ENCODE measurements at regions not wholly inside any gene's neighbourhood (a gene's known extent, or its start where the extent isn't known, plus 50 kb on each side); places are given as distances from the start of the nearest gene placed in this dataset.

- H2AFZ ChIP-seq (ENCODE audit: low read length): no peak overlapping the region
- intact Hi-C loops (cut with micrococcal nuclease; ENCODE audit: unreplicated experiment): no loop called here
- no peaks in the 10 kb centered on the region for H3K9me3 ChIP-seq (ENCODE audit: low read length)
- 41% methylated on average over 3 of the region's 3 CpGs for WGBS (ENCODE audit: low lambda C conversion rate)
- no peaks in the 10 kb centered on the region for H3K4me1 ChIP-seq (ENCODE audit: insufficient read depth, low read length)
- H4K20me1 ChIP-seq (ENCODE audit: insufficient read depth, low read length): no peaks in the 10 kb centered on the region
- CTCF ChIA-PET (ENCODE audit: low intra/inter-chr PET ratio, low total read pairs): no interaction called here
- no peak overlapping the region for H3K4me3 ChIP-seq (replicated peaks in 1 of 3; ENCODE audit: insufficient read depth in 1 of 3, low read depth in 2 of 3, low read length in 3 of 3)
- H3K9ac ChIP-seq (ENCODE audit: insufficient read depth, low read depth, low read length): no peak overlapping the region
- DNase-seq (ENCODE audit: low spot score) (no peak), ATAC-seq (no peak), FAIRE-seq (no peak)
- H3K79me2 ChIP-seq (ENCODE audit: insufficient read depth, low read length): no peaks in the 10 kb centered on the region
- POLR2A ChIA-PET: no interaction called here
- H3K4me2 ChIP-seq (ENCODE audit: low read depth, low read length): no peak overlapping the region
- H3K27ac ChIP-seq (ENCODE audit: extremely low read length, insufficient read depth, low read length): no peak overlapping the region
- H3K27me3 ChIP-seq (ENCODE audit: control insufficient read depth in 1 of 2, insufficient read depth in 2 of 2, low read length in 2 of 2): no peaks in the 10 kb centered on the region
- H3K36me3 ChIP-seq (replicated peaks in 1 of 2; ENCODE audit: control insufficient read depth in 1 of 2, insufficient read depth in 2 of 2, low read length in 2 of 2): no peaks in the 10 kb centered on the region
- BruUV-seq (replicated peaks): no TSS peak
- in situ Hi-C loops (cut with HindIII; ENCODE audit: extremely low pct_ligation_motif_present, low pct_unique_long_range_greater_than_20kb): no loop called here
- TF ChIP-seq, protein P1, sequence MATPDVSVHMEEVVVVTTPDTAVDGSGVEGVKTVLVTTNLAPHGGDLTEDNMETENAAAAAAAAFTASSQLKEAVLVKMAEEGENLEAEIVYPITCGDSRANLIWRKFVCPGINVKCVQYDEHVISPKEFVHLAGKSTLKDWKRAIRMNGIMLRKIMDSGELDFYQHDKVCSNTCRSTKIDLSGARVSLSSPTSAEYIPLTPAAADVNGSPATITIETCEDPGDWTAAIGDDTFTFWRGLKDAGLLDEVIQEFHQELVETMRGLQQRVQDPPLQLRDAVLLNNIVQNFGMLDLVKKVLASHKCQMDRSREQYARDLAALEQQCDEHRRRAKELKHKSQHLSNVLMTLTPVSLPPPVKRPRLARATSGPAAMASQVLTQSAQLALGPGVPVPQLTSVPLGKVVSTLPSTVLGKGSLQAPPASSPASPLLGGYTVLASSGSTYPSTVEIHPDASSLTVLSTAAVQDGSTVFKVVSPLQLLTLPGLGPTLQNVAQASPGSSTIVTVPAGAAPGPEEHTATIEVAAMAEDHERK (CRISPR knock-in tag; IDR thresholded peaks at IDR 0.05; ENCODE audit: low read depth): no peak
- TF ChIP-seq MIER3 (CRISPR knock-in tag; IDR thresholded peaks at IDR 0.05; ENCODE audit: borderline replicate concordance) (no peak), ZNF672 (CRISPR knock-in tag; IDR thresholded peaks at IDR 0.05) (no peak), ZFP36 (IDR thresholded peaks at IDR 0.05; ENCODE audit: borderline replicate concordance, low read depth, low read length, partially characterized antibody) (no peak), SIX4 (CRISPR knock-in tag; IDR thresholded peaks at IDR 0.05) (no peak), KDM1A (CRISPR knock-in tag; IDR thresholded peaks at IDR 0.05) (no peak), SP1 (IDR thresholded peaks at IDR 0.05) (no peak), SP1 (CRISPR knock-in tag; IDR thresholded peaks at IDR 0.05) (no peak), NONO (IDR thresholded peaks at IDR 0.05) (no peak), NONO (CRISPR knock-in tag; conservative IDR thresholded peaks at IDR 0.05) (no peak), GATAD2A (CRISPR knock-in tag; IDR thresholded peaks at IDR 0.05) (no peak)
- TF ChIP-seq, protein P2, sequence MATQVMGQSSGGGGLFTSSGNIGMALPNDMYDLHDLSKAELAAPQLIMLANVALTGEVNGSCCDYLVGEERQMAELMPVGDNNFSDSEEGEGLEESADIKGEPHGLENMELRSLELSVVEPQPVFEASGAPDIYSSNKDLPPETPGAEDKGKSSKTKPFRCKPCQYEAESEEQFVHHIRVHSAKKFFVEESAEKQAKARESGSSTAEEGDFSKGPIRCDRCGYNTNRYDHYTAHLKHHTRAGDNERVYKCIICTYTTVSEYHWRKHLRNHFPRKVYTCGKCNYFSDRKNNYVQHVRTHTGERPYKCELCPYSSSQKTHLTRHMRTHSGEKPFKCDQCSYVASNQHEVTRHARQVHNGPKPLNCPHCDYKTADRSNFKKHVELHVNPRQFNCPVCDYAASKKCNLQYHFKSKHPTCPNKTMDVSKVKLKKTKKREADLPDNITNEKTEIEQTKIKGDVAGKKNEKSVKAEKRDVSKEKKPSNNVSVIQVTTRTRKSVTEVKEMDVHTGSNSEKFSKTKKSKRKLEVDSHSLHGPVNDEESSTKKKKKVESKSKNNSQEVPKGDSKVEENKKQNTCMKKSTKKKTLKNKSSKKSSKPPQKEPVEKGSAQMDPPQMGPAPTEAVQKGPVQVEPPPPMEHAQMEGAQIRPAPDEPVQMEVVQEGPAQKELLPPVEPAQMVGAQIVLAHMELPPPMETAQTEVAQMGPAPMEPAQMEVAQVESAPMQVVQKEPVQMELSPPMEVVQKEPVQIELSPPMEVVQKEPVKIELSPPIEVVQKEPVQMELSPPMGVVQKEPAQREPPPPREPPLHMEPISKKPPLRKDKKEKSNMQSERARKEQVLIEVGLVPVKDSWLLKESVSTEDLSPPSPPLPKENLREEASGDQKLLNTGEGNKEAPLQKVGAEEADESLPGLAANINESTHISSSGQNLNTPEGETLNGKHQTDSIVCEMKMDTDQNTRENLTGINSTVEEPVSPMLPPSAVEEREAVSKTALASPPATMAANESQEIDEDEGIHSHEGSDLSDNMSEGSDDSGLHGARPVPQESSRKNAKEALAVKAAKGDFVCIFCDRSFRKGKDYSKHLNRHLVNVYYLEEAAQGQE (IDR thresholded peaks at IDR 0.05; ENCODE audit: borderline replicate concordance in 1 of 2, low read depth in 1 of 2, low read length in 2 of 2): no peak
- TF ChIP-seq, protein P3, sequence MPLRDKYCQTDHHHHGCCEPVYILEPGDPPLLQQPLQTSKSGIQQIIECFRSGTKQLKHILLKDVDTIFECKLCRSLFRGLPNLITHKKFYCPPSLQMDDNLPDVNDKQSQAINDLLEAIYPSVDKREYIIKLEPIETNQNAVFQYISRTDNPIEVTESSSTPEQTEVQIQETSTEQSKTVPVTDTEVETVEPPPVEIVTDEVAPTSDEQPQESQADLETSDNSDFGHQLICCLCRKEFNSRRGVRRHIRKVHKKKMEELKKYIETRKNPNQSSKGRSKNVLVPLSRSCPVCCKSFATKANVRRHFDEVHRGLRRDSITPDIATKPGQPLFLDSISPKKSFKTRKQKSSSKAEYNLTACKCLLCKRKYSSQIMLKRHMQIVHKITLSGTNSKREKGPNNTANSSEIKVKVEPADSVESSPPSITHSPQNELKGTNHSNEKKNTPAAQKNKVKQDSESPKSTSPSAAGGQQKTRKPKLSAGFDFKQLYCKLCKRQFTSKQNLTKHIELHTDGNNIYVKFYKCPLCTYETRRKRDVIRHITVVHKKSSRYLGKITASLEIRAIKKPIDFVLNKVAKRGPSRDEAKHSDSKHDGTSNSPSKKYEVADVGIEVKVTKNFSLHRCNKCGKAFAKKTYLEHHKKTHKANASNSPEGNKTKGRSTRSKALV (CRISPR knock-in tag; IDR thresholded peaks at IDR 0.05): no peak
- TF ChIP-seq, protein P4, sequence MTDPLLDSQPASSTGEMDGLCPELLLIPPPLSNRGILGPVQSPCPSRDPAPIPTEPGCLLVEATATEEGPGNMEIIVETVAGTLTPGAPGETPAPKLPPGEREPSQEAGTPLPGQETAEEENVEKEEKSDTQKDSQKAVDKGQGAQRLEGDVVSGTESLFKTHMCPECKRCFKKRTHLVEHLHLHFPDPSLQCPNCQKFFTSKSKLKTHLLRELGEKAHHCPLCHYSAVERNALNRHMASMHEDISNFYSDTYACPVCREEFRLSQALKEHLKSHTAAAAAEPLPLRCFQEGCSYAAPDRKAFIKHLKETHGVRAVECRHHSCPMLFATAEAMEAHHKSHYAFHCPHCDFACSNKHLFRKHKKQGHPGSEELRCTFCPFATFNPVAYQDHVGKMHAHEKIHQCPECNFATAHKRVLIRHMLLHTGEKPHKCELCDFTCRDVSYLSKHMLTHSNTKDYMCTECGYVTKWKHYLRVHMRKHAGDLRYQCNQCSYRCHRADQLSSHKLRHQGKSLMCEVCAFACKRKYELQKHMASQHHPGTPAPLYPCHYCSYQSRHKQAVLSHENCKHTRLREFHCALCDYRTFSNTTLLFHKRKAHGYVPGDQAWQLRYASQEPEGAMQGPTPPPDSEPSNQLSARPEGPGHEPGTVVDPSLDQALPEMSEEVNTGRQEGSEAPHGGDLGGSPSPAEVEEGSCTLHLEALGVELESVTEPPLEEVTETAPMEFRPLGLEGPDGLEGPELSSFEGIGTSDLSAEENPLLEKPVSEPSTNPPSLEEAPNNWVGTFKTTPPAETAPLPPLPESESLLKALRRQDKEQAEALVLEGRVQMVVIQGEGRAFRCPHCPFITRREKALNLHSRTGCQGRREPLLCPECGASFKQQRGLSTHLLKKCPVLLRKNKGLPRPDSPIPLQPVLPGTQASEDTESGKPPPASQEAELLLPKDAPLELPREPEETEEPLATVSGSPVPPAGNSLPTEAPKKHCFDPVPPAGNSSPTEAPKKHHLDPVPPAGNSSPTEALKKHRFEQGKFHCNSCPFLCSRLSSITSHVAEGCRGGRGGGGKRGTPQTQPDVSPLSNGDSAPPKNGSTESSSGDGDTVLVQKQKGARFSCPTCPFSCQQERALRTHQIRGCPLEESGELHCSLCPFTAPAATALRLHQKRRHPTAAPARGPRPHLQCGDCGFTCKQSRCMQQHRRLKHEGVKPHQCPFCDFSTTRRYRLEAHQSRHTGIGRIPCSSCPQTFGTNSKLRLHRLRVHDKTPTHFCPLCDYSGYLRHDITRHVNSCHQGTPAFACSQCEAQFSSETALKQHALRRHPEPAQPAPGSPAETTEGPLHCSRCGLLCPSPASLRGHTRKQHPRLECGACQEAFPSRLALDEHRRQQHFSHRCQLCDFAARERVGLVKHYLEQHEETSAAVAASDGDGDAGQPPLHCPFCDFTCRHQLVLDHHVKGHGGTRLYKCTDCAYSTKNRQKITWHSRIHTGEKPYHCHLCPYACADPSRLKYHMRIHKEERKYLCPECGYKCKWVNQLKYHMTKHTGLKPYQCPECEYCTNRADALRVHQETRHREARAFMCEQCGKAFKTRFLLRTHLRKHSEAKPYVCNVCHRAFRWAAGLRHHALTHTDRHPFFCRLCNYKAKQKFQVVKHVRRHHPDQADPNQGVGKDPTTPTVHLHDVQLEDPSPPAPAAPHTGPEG (CRISPR knock-in tag; IDR thresholded peaks at IDR 0.05): no peak
Measured at GRCh38 chr4:59086410-59086809, 1976.2 kb upstream of the IGFBP7 start.
